IPS-NIHi11 (cell line): ENCODE measurements at regions not wholly inside any gene's neighbourhood (a gene's known extent, or its start where the extent isn't known, plus 50 kb on each side); places are given as distances from the start of the nearest gene placed in this dataset.
"Not testable (repeated sequence)": the region's sequence is repeated elsewhere in the genome, so short reads cannot be mapped to it uniquely, and the experiment has no call there.

ENCODE experiments used
- DNase-seq: peaks from one replicate; pipeline ENCODE4 v3.0.0; 2012; ENCODE audit warnings: mixed read lengths, low spot score

- peak; percentile 39 for DNase-seq
These were observed 1149.1 kb downstream of the VRK1 start for GRCh38 chr14:97946240-97946639.

GRCh38 chr14:97946641-97947040 lies 1149.5 kb downstream of the VRK1 start:
- no peak for DNase-seq

DNA sequence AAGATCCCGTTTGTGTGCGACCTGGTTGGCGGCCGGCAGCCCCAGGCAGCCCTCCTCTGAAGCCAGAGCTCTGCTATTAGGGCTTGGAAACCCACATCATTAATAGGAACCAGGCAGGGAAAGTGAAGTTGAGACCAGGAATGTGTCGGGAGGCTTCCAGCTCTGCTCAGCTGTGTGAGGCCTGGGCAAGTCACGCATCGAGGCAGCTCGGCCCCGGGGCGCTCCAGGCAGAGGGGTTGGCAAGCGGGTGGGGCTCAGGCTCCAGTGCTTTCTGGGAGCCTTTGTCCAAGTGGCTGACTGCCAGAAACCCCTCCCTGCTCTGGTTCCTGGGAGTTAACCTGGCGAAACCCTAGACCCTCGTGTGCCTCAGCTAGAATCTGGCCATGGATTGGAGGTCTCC lies 1151.7 kb downstream of the VRK1 start:
- DNase-seq = peak; percentile 7

- DNase-seq = no peak
These were observed 1159.6 kb downstream of the VRK1 start for GRCh38 chr14:97956581-97957340.

- no peak for DNase-seq
These were observed 1162.1 kb downstream of the VRK1 start for GRCh38 chr14:97959251-97959650.

- no peak for DNase-seq
These were observed 1163.3 kb downstream of the VRK1 start for GRCh38 chr14:97960436-97960835.

GRCh38 chr14:97970222-97970621 lies 1173.0 kb downstream of the VRK1 start:
- no peak for DNase-seq

DNA sequence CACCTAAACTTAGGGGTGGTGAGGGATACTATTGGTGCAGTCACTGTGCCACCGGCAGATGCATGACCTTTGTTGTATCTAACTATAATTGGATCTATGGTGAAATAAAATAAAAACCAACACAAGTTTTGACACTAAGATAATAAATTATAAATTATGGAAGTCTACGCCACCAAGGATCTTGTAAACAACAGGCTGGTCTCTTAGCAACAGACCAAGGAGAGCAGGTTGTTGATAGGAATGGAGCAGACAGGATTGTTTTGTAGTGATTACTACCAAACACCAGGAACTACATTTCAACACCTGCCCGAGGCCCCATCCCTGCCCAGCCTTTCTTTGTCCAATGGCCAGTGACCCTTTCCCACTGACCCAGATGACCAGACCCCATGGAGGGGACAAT lies 1178.0 kb downstream of the VRK1 start:
- DNase-seq = no peak

GRCh38 chr14:97975962-97976361 lies 1178.8 kb downstream of the VRK1 start:
- no peak for DNase-seq

DNA sequence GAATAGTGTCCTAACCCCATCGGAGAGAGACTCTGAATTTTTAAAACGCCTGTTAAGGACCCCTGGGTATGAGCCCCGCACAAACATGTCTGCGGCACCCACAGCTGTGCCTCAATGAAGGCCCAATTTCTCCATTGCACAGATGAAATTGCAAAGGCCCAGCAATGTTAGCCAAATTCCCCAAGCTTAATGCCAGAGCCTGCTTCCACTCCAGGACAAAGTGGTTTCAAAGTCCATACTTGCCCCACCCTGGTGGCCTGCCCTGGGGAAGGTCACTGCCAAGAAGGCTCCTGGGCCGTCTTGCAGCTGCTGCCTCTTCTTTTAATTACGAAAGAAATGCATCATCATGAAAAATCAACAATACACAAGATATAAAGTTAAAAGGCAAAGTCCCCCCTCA lies 1179.7 kb downstream of the VRK1 start:
- no peak for DNase-seq

- DNase-seq = no peak
These were observed 1180.6 kb downstream of the VRK1 start for GRCh38 chr14:97977651-97978261.

- peak; percentile 79 for DNase-seq
These were observed 1181.2 kb downstream of the VRK1 start for GRCh38 chr14:97978341-97978740.

DNA sequence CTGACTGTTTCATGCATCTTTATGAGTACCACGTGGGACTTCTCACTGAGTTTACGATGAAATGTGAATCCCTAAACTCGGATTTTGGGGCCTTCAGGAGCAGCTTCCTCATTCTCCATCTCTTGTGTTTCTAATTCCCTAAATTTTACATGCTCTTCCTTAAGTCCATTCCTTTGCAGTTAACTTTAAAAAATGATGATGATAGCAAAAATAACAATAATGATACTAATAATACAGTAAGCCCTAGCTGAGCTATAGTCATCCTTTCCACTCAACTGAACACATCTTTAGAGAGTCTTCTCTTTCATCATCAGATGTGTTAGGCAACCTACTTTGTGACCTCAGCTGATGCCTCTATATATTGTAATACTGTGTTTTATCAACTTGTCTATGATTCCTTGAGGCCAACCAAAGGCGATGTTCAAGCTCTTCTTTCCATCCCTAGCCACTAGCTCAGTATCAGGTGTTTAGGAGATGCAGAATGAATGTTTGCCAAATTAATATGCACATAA lies 1196.4 kb downstream of the VRK1 start:
- no peak for DNase-seq

DNA sequence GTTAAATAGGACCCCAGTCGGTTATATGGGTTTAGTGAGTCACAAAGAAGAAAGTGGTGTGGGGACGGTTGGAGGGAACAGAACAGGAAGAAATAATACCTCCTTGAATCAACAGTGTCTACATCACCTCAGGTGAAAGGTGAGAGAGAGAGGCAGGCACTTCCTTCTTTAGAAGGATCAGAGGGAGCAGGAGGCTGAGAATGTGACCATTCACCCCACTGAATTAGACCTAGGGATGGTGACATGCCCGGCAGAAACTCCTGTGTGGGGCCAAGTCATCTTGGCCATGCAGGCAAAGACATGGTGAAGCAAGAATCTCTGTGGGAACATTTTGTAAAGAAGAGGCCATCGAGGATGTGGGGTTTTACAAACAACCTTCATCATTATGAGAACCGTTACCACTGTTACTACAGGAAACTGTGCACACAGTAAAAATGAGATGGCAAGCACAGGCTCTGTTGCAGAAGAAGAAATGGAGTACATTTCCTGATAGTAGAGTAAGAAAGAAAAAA lies 1196.9 kb downstream of the VRK1 start:
- DNase-seq = no peak

DNA sequence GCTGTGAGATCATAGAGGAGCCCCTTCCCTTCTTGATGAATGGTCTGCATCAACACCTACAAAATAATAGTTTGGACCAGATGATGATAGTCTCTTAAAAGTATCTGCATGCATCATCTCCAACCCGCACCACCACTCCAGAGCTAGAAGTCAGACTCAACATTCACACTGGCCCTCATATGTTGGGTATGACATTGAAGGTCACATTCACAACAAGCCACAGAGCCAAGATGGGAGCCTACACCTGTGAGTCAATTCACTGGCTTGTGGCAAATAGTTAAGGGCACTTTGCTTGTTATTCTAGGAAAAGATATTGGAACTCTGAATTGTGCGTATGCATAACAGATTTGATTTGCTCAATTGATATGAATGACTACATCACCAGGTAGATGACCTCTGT lies 1197.9 kb downstream of the VRK1 start:
- DNase-seq = no peak

DNA sequence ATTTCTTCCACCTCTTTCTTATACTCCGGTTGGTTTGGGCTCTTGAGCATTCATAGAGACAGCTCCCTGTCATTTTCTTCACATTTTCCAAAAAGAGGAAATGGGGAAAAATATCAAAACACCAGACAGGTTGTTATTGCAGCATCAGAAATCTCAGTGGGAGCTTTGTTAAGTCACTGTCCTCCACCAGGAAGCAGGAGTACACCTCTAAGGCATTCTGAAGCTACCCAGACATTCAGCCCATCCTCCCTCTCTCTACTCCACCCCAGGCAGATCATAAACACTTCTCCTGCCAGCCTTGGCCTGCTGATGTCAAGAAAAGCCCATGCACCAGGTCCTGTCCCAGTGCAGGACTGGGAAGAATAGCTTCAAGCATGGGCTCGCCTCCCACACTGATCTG lies 1198.3 kb downstream of the VRK1 start:
- DNase-seq = no peak

- no peak for DNase-seq
These were observed 1208.8 kb downstream of the VRK1 start for GRCh38 chr14:98006008-98006407.

GRCh38 chr14:98008381-98009113 lies 1211.4 kb downstream of the VRK1 start:
- DNase-seq = no peak

DNA sequence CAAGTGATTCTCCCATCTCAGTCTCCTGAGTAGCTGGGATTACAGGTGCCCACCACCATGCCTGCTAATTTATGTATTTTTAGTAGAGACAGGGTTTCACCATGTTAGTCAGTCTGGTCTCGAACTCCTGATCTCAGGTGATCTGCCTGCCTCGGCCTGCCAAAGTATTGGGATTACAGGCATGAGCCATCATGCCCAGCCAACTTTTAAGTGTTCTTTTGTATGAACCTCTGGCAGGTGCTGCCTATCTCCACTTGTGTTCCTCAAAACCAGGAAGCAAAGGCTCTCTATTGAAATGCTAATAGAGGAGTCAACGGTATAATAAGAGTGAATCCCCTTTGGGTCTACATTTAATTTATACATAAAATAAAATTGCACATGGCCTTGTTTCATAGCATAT lies 1212.0 kb downstream of the VRK1 start:
- DNase-seq = not testable (repeated sequence)

DNA sequence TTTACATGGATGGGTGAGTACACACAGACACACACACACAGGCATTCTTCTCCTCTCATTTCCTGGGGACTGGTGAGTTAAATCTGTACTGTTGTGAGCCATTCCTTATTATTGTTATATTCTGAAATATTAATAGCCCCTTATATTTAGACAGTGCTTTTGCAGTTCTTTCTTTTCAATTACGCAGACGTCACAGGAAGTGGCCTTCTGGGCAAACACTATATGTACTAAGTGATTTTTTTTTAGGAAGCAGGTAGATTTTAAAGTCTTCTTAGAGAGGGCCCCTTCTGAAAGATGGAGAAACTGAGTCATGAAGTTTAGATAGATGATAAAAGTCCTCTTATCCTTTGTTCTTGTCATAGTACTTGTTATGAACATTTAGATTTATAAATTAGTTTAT lies 1213.6 kb downstream of the VRK1 start:
- DNase-seq = no peak

DNA sequence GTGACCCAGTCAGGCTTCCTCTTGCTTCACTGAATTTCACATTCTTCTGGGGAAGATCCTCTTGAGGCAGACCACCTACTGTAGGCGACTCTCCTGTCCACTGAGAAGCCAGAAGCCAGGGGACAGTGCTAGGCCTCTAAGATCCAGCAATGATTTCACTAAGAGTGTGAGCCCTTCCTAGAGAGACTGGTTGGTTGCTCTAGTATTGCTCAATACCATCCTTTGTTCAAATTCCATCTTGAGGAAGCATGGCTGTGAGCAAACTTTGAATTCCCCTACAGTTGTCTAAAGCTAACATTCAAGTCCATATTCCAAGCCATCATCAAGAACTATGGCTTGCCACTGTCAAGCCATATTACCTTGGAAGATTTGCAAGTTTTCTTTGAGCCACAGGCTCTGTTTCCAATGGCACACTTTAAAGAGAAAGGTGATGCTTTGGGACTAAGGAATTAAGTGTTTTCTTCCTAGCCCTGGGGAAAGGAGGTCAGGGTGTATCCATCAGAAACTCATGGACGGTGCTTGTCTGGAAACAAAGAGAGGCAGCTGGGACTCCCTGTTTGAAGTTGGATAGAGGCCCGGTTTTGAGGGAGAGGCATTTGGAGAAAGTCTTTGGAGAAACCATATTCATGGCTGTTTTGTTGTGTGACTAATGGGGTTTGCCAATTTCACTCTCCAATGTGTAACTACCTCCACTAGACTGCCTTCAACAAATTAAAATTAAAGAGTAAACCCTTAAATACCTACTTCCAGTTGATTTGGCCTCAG lies 1217.9 kb downstream of the VRK1 start:
- no peak for DNase-seq

DNA sequence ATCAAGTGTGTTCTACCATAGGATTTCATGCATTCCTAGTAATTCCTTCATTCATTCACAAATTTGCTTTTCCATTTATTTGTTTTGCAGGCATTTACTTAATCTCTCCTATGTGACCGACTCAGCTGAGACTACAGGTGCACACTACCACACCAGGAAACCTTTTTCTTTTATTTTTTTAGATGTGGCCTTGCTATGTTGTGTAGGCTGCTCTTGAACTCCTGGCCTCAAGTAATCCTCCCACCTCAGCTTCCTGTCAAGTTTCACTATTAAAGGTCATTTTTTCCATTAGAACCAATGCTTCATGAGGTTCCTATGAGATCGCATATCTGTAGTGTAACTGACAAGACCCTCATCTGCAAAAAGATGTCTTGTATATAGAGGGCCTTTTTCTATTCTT lies 1218.7 kb downstream of the VRK1 start:
- DNase-seq = no peak
